GM12892 (cell line): ENCODE measurements at regions not wholly inside any gene's neighbourhood (a gene's known extent, or its start where the extent isn't known, plus 50 kb on each side); places are given as distances from the start of the nearest gene placed in this dataset.

Experiments
- POLR2A ChIP-seq: IDR thresholded peaks from 2 replicates; pipeline ENCODE4 v1.6.1; 2011; ENCODE audit warnings: low read depth, low read length, control low read depth
- POLR2AphosphoS5 ChIP-seq: IDR thresholded peaks from 2 replicates; pipeline ENCODE4 v1.6.1; 2011; ENCODE audit warnings: low read depth, low read length, control low read depth
- TAF1 ChIP-seq: IDR thresholded peaks from 2 replicates; pipeline ENCODE4 v1.6.1; 2011; ENCODE audit warnings: low read depth, mild to moderate bottlenecking, control low read depth, low read length, borderline replicate concordance

DNA sequence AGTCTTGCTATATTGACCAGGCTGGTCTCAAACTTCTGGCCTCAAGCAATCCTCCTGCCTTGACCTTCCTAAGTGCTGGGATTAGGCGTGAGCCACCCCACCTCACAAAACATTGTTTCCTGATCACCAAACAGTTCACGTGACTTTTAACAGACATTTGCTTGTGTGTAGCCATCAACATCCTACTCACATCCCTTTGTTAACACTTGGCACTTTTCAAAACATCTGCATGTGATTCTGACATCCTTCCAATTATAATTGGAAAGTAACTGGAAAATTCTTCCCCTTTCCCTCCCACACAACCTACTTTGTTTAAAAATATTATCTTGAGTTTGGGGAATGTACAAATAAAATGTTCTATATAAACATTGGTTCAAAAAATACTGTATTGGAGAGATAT, 317.9 kb downstream of the PCNX1 start:
- no peak for TF ChIP-seq TAF1
- no peak for TF ChIP-seq POLR2A
- TF ChIP-seq POLR2AphosphoS5 = no peak
